Omental fat pad (tissue), 3 donors: ENCODE measurements at regions not wholly inside any gene's neighbourhood (a gene's known extent, or its start where the extent isn't known, plus 50 kb on each side); places are given as distances from the start of the nearest gene placed in this dataset.

Source experiments
- ATAC-seq: fragments of 150-250 bp; one replicate; pipeline ENCODE4 v1.9.1; 2016; ENCODE audit warnings: mild to moderate bottlenecking, moderate library complexity; ENCODE audit not compliant: low FRiP score
- DNase-seq: peaks from one replicate; pipeline ENCODE4 v3.0.0-alpha.2; 2019; ENCODE audit warnings: low spot score
- TF ChIP-seq, protein P1 (sequence below), 3 donors: fragments of 450-650 bp; IDR thresholded peaks; one replicate each; pipeline ENCODE4 v1.5.1; 2016 to 2017; ENCODE audit warnings: antibody characterized with exemption in 3 of 3, mild to moderate bottlenecking in 3 of 3, moderate library complexity in 2 of 3

DNA sequence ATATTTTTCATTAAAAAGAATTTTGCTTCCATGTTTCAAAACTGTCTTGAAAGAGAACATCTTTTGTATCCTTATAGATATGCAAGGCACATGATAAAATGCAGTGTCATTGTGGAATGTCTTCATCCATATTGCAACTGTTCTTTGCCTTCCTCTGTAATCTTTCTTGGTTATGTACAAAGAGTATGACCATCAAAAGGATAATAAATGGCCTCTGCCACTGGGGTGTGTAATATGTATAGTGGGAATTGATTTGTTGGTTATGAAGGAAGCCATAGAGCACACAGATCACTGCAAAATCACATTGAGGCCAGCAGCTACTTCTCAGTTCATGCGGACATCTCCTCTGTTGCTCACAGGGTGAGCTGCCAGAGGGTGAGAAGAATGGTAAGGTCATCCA, 703.5 kb downstream of the TFAP2A start:
- no peak for DNase-seq
- no peak for ATAC-seq
- TF ChIP-seq, protein P1, sequence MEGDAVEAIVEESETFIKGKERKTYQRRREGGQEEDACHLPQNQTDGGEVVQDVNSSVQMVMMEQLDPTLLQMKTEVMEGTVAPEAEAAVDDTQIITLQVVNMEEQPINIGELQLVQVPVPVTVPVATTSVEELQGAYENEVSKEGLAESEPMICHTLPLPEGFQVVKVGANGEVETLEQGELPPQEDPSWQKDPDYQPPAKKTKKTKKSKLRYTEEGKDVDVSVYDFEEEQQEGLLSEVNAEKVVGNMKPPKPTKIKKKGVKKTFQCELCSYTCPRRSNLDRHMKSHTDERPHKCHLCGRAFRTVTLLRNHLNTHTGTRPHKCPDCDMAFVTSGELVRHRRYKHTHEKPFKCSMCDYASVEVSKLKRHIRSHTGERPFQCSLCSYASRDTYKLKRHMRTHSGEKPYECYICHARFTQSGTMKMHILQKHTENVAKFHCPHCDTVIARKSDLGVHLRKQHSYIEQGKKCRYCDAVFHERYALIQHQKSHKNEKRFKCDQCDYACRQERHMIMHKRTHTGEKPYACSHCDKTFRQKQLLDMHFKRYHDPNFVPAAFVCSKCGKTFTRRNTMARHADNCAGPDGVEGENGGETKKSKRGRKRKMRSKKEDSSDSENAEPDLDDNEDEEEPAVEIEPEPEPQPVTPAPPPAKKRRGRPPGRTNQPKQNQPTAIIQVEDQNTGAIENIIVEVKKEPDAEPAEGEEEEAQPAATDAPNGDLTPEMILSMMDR (IDR thresholded peaks at IDR 0.05), result no peak

DNA sequence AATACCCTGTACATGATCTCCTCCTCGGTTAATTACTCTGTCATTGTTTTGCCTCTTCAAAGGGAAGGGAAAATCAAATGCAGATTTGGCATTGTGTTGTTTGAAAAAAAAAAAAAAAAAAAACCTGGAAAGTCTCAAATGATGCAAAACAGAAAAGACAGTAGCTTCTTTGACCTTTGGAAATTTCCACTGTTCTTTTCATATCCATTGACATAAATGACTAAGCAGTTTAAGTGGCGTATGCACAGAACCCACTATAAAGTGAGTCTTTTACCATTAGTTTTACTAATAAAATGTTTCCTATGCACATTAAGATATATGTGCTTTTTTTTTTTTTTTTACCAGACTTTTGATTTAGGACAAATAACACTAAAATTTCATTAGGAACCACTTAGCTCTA, 704.3 kb downstream of the TFAP2A start:
- ATAC-seq (no peak), DNase-seq (no peak)
- TF ChIP-seq, protein P1 (IDR thresholded peaks at IDR 0.05), result no peak

DNA sequence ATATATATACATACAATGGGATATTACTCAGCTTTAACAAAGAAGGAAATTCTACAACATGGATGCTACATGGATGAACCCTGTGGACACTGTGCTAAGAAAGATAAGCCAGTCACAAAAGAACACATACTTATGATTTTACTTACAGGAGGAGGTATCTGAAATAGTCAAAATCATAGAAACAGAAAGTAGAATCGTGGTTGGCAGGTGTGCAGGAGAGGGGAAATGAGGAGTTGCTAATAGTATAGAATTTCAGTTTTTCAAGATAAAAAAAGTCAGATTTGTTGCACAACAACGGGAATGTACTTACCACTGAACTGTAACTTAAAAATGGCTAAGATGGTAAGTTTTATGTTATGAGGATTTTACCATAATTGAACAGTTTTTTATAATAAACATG, 706.3 kb downstream of the TFAP2A start:
- ATAC-seq, result no peak
- TF ChIP-seq, protein P1 (IDR thresholded peaks at IDR 0.05), result no peak
- DNase-seq, result no peak

DNA sequence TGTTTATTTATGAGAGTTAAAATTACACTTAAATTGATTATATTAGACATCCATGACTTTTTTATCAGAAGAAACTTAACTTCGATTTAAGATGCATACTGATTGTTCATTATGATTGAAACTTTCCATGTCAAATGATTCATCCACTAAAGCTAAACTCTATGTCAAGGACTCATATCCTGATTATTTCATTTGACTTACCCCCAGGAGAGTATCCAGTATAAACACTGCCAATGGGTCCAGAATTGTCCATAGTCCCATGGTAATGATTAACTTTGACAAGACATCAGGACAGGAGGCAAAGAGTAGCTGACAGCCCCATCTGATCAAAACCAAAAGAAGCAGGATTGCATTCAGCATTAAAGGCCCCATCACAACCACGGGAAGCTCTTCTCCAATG, 709.9 kb downstream of the TFAP2A start:
- no peak for DNase-seq
- TF ChIP-seq, protein P1 (IDR thresholded peaks at IDR 0.05), result no peak
- ATAC-seq, result no peak

DNA sequence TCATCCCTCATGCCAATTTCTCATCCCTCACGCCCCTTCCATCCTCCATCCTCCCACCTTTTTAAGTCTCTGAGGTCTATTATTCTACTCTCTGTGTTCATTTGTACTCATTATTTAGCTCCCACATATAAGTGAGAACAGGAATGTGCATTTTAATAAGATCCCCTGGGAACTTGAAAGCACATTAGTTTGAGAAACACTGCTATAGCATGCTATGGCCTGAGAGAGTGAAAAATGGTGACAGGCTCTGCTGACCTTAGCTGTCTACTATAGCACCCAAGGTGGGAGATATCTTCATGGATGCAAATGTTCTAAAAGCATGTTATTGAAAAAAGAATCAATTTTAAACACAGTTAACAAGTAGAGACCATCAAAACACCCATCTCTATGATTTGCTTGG, 712.0 kb downstream of the TFAP2A start:
- ATAC-seq (no peak), DNase-seq (no peak)
- TF ChIP-seq, protein P1 (IDR thresholded peaks at IDR 0.05), result no peak

DNA sequence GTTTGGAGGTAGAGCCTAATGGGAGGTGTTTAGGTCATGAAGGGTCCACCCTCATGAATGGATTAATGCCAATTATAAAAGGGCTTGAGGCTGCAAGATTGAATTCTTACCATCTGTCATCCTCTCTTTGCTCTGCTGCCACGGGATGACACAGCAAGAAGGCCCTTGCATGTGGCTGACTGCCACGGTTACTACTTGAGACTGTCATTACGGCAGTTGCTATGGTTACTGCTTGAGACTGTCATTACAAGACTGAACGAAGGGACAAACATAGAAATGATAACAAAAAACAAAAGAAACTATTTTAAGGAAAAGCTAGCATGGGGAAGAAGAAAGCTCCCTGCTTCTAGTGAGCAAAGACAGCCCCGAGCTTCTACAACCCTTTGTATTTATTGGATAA, 715.0 kb downstream of the TFAP2A start:
- TF ChIP-seq, protein P1 (IDR thresholded peaks at IDR 0.05), result no peak
- no peak for ATAC-seq
- DNase-seq, result no peak

DNA sequence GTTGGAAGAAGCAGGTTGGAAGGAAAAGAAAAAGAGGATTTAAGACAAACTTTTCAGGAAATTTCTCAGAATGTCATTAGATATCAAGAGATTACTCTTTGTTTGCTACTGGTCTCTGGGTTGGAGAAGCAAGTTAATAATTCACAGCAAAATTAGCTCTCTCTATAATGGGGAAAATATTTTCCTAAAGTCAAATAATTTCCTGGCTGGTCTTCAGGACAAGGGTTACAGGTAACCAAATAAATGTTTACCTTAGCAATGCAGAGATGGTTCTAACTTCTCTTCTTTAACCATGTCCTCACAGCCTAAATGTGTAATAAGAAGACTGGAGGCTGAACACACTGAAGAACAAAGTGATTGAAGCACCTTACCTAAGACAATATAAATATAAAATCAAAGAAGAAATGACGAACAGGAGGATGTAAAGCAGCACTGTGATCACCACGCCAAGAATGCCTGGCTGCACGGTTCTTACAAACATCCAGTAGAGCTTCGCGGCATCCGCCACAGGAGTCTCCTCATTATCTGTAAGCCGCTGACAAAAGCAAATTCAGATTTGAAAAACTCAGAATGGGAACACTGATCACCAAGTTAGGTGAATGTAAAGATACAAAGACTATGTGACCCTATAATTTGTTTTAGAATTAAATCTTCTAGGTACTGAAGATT, 717.5 kb downstream of the TFAP2A start:
- DNase-seq, result no peak
- ATAC-seq, result no peak
- TF ChIP-seq, protein P1 (IDR thresholded peaks at IDR 0.05), result no peak
